GM18505 (cell line): ENCODE measurements at regions not wholly inside any gene's neighbourhood (a gene's known extent, or its start where the extent isn't known, plus 50 kb on each side); places are given as distances from the start of the nearest gene placed in this dataset.

Source experiments
- ATAC-seq: cut with Tn5 transposase; IDR thresholded peaks from one replicate; pipeline ENCODE4 v1.9.1; 2021; ENCODE audit not compliant: unreplicated experiment
- POLR2A ChIP-seq: IDR thresholded peaks from 4 replicates; pipeline ENCODE4 v1.6.1; 2011; ENCODE audit warnings: borderline replicate concordance; ENCODE audit not compliant: insufficient read depth, insufficient read length; ENCODE audit errors: extremely low read depth

DNA sequence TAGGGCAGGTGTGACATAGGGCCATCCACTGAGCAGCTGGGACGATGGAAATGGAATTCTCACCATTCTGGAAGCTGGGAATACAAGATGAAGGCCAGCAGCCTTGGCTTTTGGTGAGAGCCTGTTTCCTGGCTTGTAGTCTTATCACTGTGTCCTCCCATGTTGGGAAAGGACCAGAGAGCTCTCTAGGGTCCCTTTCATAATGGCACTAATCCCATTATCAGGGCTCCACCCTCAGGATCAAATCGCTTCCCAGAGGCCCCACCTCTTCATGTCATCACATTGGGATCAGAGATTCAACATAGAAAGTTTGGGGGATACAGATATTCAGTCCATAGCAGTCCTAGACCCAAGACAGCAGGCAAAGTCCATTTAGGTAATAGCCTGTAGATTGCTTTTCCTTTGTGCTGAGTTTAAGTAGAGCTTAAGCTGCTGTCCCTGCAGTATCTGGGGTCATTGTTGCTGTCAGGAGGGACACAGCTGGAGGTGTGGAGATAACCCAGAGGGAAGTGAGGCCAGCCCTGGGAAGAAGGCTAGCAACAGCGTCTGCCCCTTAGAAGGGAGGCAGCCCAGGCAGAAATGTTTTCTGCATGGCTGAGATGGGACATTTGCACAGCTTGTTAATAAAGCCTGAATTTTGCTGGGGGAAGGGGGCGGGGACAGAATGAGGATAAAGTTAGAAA is 136.5 kb upstream of the GPR12 start:
- no peak for TF ChIP-seq POLR2A
- ATAC-seq = no peak

- no peak for ATAC-seq
- TF ChIP-seq POLR2A = no peak
Observed at GRCh38 chr13:26895808-26896466, 135.4 kb upstream of the GPR12 start.

DNA sequence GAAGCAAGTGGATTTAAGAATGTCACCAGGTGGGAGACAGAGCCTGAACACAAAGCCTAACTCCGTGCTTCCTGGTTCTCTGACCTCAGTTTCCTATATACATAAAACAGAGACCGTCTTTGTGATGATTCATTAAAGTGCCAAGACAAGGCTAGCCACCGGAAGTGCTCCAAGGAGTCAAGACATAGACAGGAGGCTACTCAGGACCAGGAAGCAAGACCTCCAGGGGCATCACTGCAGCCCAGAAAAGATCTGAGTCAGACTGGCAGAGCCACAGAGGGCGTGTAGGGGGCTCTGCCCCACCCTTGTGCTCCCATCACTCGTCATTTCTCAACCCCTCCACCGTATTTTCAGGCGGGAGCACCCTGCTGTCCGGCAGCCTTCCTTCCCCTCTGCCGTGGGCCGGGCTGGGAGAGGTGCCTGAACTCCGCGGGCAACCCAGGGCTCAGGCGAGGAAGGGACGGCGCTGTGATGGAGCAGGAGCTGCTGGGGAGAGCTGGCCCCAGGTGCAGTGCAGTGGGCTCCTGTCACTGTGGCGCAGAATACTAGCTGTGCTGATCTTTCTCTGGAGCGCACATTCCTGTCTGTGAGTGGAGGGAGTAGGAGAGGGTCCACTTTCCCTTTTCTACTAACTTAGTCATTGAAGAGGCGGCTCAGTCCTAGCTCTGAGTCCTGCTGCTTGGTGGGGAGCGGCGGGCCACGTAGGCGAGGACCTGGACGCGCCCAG is 134.7 kb upstream of the GPR12 start:
- TF ChIP-seq POLR2A = no peak
- no peak for ATAC-seq

GRCh38 chr13:26888632-26889031 is 128.0 kb upstream of the GPR12 start:
- ATAC-seq = no peak
- TF ChIP-seq POLR2A = no peak

- no peak for TF ChIP-seq POLR2A
- no peak for ATAC-seq
Observed at GRCh38 chr13:26887594-26887993, 127.0 kb upstream of the GPR12 start.

DNA sequence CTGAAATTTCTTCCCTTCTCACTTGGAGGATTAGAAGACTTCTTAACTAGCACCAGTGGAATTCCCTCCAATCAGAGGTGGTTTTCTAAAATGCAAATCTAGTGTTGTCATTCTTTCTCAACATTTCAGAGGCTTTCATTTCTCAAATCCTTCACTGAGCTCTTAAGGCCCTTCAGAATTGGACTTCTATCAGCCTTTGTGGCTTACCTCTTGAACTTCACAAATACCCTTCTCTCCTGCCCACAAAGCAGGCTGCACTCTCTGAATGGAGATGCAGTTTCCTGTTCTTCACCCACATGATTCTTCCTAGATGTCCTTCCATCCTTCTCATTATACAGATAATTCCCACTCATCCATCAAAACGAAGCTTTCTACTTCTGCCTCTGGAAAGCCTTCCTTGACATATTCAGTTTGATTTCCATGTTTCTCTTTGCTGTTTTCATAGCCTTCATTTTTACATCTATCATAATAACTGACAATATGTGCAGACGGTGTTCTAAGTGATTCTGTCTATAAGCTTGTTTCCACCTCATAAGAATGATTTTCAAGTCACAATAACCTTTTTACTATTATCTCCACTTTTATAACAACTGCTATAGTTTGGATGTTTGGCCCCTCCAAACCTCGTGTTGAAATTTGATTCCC is 123.1 kb upstream of the GPR12 start:
- no peak for TF ChIP-seq POLR2A
- no peak for ATAC-seq

GRCh38 chr13:26882731-26883130 is 122.1 kb upstream of the GPR12 start:
- no peak for TF ChIP-seq POLR2A

DNA sequence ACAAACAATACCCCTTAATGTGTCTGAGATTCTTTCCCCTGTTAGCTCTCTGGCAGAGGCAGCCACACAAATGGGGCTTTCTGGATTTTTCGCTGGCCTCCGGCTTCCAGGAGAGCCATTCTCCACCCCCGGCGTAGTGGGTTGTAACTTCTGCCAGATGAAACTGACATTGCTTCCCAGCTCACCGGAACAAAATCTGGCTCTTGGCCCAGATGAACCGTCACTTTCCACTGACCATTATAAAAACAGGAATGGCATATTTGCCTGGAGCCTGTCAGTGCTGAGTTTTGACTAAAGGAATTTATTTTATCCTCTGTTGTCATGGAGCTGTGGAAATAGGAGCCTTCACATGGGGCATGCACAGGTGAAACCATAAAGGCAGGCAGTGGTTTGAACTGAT is 120.6 kb upstream of the GPR12 start:
- no peak for TF ChIP-seq POLR2A
- ATAC-seq = no peak

More at GRCh38 chr13:26882731-26883130, 122.1 kb upstream of the GPR12 start:
- ATAC-seq = no peak

DNA sequence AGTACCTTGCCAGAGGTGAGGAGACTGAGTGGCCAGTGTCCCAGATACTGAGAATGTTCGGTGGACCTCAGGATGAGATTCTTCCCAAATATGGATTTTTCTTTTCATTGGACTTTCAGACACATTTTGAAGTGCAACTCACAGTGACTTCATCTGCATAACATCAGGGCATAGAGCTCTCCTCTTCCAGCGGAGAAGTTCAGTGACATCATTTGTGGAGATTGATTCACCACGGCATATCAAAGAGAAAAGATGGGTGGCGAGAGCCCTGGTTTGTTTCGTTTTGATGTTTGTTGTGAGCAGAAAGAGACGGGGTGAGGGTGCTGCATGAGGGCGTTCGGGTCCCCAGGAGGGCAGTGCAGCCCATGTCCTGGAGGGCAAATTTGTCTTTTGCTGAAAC is 120.1 kb upstream of the GPR12 start:
- ATAC-seq = no peak
- no peak for TF ChIP-seq POLR2A

DNA sequence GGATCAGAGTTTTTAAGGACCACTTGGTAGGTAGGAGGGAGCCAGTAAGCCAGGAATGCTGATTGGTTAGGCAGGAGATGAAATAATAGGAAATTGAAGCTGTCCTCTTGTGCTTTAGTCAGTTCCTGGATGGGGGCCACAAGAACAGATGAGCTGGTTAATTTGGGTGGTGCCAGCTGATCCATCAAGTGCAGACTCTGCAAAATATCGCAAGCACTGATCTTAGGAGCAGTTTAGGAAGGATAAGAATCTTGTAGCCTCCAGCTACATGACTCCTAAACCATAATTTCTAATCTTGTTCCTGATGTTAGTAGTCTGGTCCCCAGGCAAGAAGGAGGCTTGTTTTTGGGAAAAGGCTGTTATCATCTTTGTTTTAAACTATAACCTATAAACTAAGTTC is 117.9 kb upstream of the GPR12 start:
- ATAC-seq = no peak
- TF ChIP-seq POLR2A = no peak

DNA sequence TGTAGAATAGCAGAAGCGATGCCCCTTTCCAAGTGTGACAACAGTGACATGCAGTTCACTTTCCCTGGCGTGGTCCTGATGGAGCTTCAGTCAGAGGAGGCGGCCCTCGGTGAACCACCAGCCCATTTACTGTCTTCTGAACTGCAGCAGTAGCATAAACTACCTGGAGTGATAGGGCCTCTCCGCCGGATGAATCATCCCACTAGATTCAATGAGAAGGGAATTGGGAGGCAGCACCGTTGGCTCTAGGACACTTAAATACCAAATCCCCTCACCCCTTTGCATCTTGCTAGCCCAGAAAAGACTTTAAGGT is 112.8 kb upstream of the GPR12 start:
- TF ChIP-seq POLR2A = no peak
- no peak for ATAC-seq

DNA sequence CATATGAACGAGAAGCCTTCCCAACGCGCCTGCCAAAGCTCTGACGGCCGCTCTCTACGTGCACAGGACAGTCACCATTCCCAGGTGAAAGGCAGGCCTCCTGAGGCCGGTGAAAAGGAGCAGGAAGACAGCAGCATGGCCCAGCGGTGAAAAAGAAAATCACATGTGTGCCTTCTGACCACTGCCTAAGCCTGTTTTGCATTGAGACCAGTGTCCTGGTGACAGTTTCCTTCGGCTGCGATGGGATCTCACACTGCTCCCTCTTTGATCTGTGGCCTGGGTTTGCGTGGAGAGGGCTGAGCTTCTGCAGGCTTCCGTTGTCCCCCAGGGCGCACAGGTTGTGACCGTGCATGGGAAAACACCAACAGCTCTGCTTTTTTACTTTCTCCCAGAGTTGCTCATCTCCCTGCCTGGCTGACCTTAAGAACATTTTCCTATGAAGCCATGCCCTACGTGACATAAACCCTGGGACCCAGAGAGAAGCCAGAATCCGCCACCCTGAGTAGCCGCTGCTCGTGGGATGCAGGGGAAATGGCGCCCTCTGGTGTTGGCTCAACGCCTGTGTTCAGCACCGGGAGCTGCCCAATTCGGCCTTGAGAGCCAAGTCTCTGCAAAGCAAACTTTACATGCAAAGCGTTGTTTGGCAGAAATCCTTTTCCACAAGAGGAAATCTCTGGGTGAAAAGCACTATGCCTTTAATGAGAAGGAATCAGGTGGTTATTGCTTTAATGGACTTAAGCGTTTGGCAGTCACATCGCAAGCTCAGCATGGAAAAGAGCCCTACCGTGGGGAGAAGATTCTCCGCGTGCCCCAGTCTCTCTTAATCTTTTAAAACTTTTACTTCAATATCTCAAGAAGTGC is 112.2 kb upstream of the GPR12 start:
- no peak for ATAC-seq
- no peak for TF ChIP-seq POLR2A
